Stimulated activated CD4-positive, alpha-beta T cell treated with anti-CD3 and anti-CD28 coated beads, Interleukin-1b, Interleukin-23, amount 100 ng/mL, for 1 hour (primary cell): ENCODE measurements at regions not wholly inside any gene's neighbourhood (a gene's known extent, or its start where the extent isn't known, plus 50 kb on each side); places are given as distances from the start of the nearest gene placed in this dataset.

Experiments used
- DNase-seq, 2 donors: peaks; one replicate each; pipeline ENCODE4 v3.0.0-alpha.2; 2020; ENCODE audit warnings: low read depth in 2 of 2

- DNase-seq, result no peak
Observed at GRCh38 chr1:209505044-209505443, 78.5 kb upstream of the CAMK1G start.

- DNase-seq, result no peak
Observed at GRCh38 chr1:209506101-209506500, 77.4 kb upstream of the CAMK1G start.

- DNase-seq, result no peak
Observed at GRCh38 chr1:209509039-209509438, 74.5 kb upstream of the CAMK1G start.

GRCh38 chr1:209510063-209510462 is 73.5 kb upstream of the CAMK1G start:
- no peak for DNase-seq

- no peak for DNase-seq
Observed at GRCh38 chr1:209511169-209511568, 72.3 kb upstream of the CAMK1G start.

- no peak for DNase-seq
Observed at GRCh38 chr1:209512821-209513220, 70.7 kb upstream of the CAMK1G start.

GRCh38 chr1:209513226-209513625 is 70.3 kb upstream of the CAMK1G start:
- no peak for DNase-seq

- no peak for DNase-seq
Observed at GRCh38 chr1:209516771-209517680, 66.5 kb upstream of the CAMK1G start.

GRCh38 chr1:209517681-209518050 is 65.8 kb upstream of the CAMK1G start:
- DNase-seq, result no peak

GRCh38 chr1:209519786-209520185 is 63.7 kb upstream of the CAMK1G start:
- no peak for DNase-seq

GRCh38 chr1:209522826-209523225 is 60.7 kb upstream of the CAMK1G start:
- no peak for DNase-seq

- no peak for DNase-seq
Observed at GRCh38 chr1:209526137-209526536, 57.4 kb upstream of the CAMK1G start.

- DNase-seq, result no peak
Observed at GRCh38 chr1:209527372-209527771, 56.1 kb upstream of the CAMK1G start.

GRCh38 chr1:209527993-209528717 is 55.4 kb upstream of the CAMK1G start:
- DNase-seq, result no peak

GRCh38 chr1:209529233-209529632 is 54.3 kb upstream of the CAMK1G start:
- DNase-seq, result no peak

- no peak for DNase-seq
Observed at GRCh38 chr1:209531006-209531405, 52.5 kb upstream of the CAMK1G start.

- DNase-seq, result no peak
Observed at GRCh38 chr1:209531549-209531948, 52.0 kb upstream of the CAMK1G start.
